ENCODE measurements at regions not wholly inside any gene's neighbourhood (a gene's known extent, or its start where the extent isn't known, plus 50 kb on each side); places are given as distances from the start of the nearest gene placed in this dataset.

- no peak for TF ChIP-seq TMF1 (CRISPR knock-in tag; IDR thresholded peaks at IDR 0.05; ENCODE audit: low read depth)
- TF ChIP-seq ZNF296 (CRISPR knock-in tag; conservative IDR thresholded peaks at IDR 0.05): no peak
- TF ChIP-seq ZBTB42 (CRISPR knock-in tag; IDR thresholded peaks at IDR 0.05): no peak
- no peak for TF ChIP-seq ZNF160 (CRISPR knock-in tag; IDR thresholded peaks at IDR 0.05)
- TF ChIP-seq ZNF629 (CRISPR knock-in tag; conservative IDR thresholded peaks at IDR 0.05): no peak
- TF ChIP-seq ZNF547 (CRISPR knock-in tag; IDR thresholded peaks at IDR 0.05): no peak
These were observed 164.4 kb downstream of the DDX3Y start (continued) for GRCh38 chrY:13069111-13069510.

- Histone ChIP-seq H3K79me2 (ENCODE audit: insufficient read depth, low read length) (no peaks in the 10 kb centered on the region), H3K27ac (ENCODE audit: extremely low read length, insufficient read depth, low read length) (no peak overlapping the region), H4K20me1 (ENCODE audit: insufficient read depth, low read length) (no peaks in the 10 kb centered on the region), H3K9me3 (ENCODE audit: low read length) (no peaks in the 10 kb centered on the region), H3K27me3 (ENCODE audit: control insufficient read depth in 1 of 2, insufficient read depth in 2 of 2, low read length in 2 of 2) (no peaks in the 10 kb centered on the region), H3K4me3 (replicated peaks in 1 of 3; ENCODE audit: insufficient read depth in 1 of 3, low read depth in 2 of 3, low read length in 3 of 3) (no peak overlapping the region), H2AFZ (ENCODE audit: low read length) (no peak overlapping the region), H3K4me2 (ENCODE audit: low read depth, low read length) (no peak overlapping the region), H3K9ac (ENCODE audit: insufficient read depth, low read depth, low read length) (no peak overlapping the region), H3K36me3 (replicated peaks in 1 of 2; ENCODE audit: control insufficient read depth in 1 of 2, insufficient read depth in 2 of 2, low read length in 2 of 2) (no peaks in the 10 kb centered on the region), H3K4me1 (ENCODE audit: insufficient read depth, low read length) (no peaks in the 10 kb centered on the region)
- DNase-seq (ENCODE audit: low spot score) (no peak), ATAC-seq (no peak), FAIRE-seq (no peak)
- POLR2A ChIA-PET: no interaction called here
- in situ Hi-C loops (cut with HindIII; ENCODE audit: extremely low pct_ligation_motif_present, low pct_unique_long_range_greater_than_20kb) (no loop called here), intact Hi-C loops (cut with micrococcal nuclease; ENCODE audit: unreplicated experiment) (no loop called here)
- CTCF ChIA-PET (ENCODE audit: low intra/inter-chr PET ratio, low total read pairs): no interaction called here
- no TSS peak for BruUV-seq (replicated peaks)
- TF ChIP-seq ZFP37 (CRISPR knock-in tag; IDR thresholded peaks at IDR 0.05; ENCODE audit: borderline replicate concordance) (no peak), SCMH1 (CRISPR knock-in tag; IDR thresholded peaks at IDR 0.05; ENCODE audit: borderline replicate concordance) (no peak), HMG20B (CRISPR knock-in tag; conservative IDR thresholded peaks at IDR 0.05) (no peak), ERF (CRISPR knock-in tag; IDR thresholded peaks at IDR 0.05) (no peak), E2F5 (CRISPR knock-in tag; conservative IDR thresholded peaks at IDR 0.05) (no peak), ZNF710 (CRISPR knock-in tag; IDR thresholded peaks at IDR 0.05; ENCODE audit: borderline replicate concordance) (no peak), ZNF205 (CRISPR knock-in tag; IDR thresholded peaks at IDR 0.05) (no peak), ELF4 (CRISPR knock-in tag; IDR thresholded peaks at IDR 0.05; ENCODE audit: borderline replicate concordance) (no peak), ZNF354B (CRISPR knock-in tag; IDR thresholded peaks at IDR 0.05) (no peak), FOXO1 (CRISPR knock-in tag; IDR thresholded peaks at IDR 0.05) (no peak), PBX2 (CRISPR knock-in tag; IDR thresholded peaks at IDR 0.05) (no peak), PAXIP1 (CRISPR knock-in tag; conservative IDR thresholded peaks at IDR 0.05) (no peak), RFXANK (CRISPR knock-in tag; IDR thresholded peaks at IDR 0.05) (no peak), NCOR1 (IDR thresholded peaks at IDR 0.05; ENCODE audit: borderline replicate concordance, low read length) (no peak)
These were observed 178.1 kb downstream of the DDX3Y start for GRCh38 chrY:13082748-13083147.
